Left lung (tissue), 4 donors: ENCODE measurements at regions not wholly inside any gene's neighbourhood (a gene's known extent, or its start where the extent isn't known, plus 50 kb on each side); places are given as distances from the start of the nearest gene placed in this dataset.

Source experiments
- ATAC-seq: fragments of 200-7000 bp; cut with Tn5 transposase; one replicate; pipeline ENCODE4 v1.9.1; 2020; ENCODE audit warnings: moderate library complexity
- DNase-seq, 4 donors: peaks; one replicate each; pipeline ENCODE4 v3.0.0-alpha.2; 2013 to 2020
- H3K27ac ChIP-seq, 2 donors: fragments of 200-600 bp; sonication (generic) in 1 of 2; one replicate each; pipeline versions ENCODE4 v1.5.0 to v1.8.0; 2020 to 2021
- H3K27me3 ChIP-seq, 2 donors: fragments of 200-600 bp; sonication (generic) in 1 of 2; one replicate each; pipeline versions ENCODE4 v1.5.0 to v1.8.0; 2020 to 2021
- H3K36me3 ChIP-seq, 2 donors: fragments of 200-600 bp; sonication (generic) in 1 of 2; one replicate each; pipeline versions ENCODE4 v1.5.0 to v1.8.0; 2020 to 2021
- H3K4me1 ChIP-seq, 2 donors: fragments of 200-600 bp; one replicate each; pipeline ENCODE4 v1.8.0; 2021
- H3K4me3 ChIP-seq, 2 donors: fragments of 200-600 bp; sonication (generic) in 1 of 2; one replicate each; pipeline versions ENCODE4 v1.5.0 to v1.8.0; 2020 to 2021; ENCODE audit warnings: mild to moderate bottlenecking in 1 of 2
- H3K9me3 ChIP-seq, 2 donors: fragments of 200-600 bp; sonication (generic) in 1 of 2; one replicate each; pipeline versions ENCODE4 v1.5.0 to v1.8.0; 2020 to 2021
- intact Hi-C, 2 donors: fragments of 100-400 bp; cut with DNase I; formaldehyde crosslinking; loops; one replicate each; pipeline versions ENCODE4 v1.11.2 to v1.14.2; 2022
- TF ChIP-seq, protein P1 (sequence below), 2 donors: fragments of 200-600 bp; sonication (generic) in 1 of 2; IDR thresholded peaks; one replicate each; pipeline versions ENCODE4 v1.5.0 to v1.8.0; 2021; ENCODE audit warnings: antibody characterized with exemption in 2 of 2
- donor health status: DM: no; HTN: yes; CAD: no.
- donor health status: DM: no; HTN: no; CAD: no.

GRCh38 chr5:179487145-179487544, 63.2 kb upstream of the RUFY1 start:
- peaks cover 0 to 17% of the 10 kb centered on the region in 2 donors for H3K27me3 ChIP-seq
- no peaks in the 10 kb centered on the region for H3K4me1 ChIP-seq
- H3K36me3 ChIP-seq, result no peaks in the 10 kb centered on the region
- TF ChIP-seq, protein P1, sequence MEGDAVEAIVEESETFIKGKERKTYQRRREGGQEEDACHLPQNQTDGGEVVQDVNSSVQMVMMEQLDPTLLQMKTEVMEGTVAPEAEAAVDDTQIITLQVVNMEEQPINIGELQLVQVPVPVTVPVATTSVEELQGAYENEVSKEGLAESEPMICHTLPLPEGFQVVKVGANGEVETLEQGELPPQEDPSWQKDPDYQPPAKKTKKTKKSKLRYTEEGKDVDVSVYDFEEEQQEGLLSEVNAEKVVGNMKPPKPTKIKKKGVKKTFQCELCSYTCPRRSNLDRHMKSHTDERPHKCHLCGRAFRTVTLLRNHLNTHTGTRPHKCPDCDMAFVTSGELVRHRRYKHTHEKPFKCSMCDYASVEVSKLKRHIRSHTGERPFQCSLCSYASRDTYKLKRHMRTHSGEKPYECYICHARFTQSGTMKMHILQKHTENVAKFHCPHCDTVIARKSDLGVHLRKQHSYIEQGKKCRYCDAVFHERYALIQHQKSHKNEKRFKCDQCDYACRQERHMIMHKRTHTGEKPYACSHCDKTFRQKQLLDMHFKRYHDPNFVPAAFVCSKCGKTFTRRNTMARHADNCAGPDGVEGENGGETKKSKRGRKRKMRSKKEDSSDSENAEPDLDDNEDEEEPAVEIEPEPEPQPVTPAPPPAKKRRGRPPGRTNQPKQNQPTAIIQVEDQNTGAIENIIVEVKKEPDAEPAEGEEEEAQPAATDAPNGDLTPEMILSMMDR (IDR thresholded peaks at IDR 0.05), result no peak
- no peak overlapping the region for H3K27ac ChIP-seq
- no peak overlapping the region for H3K4me3 ChIP-seq
- H3K9me3 ChIP-seq, result no peaks in the 10 kb centered on the region
- no peak for ATAC-seq
- intact Hi-C loops, result no loop called here
- DNase-seq, result no peak

- ATAC-seq, result no peak
- Histone ChIP-seq H3K36me3 (no peaks in the 10 kb centered on the region), H3K27ac (no peak overlapping the region), H3K9me3 (no peaks in the 10 kb centered on the region), H3K4me3 (no peak overlapping the region), H3K4me1 (no peaks in the 10 kb centered on the region), H3K27me3 (peaks cover 0 to 17% of the 10 kb centered on the region in 2 donors)
- intact Hi-C loops, result no loop called here
- TF ChIP-seq, protein P1 (IDR thresholded peaks at IDR 0.05), result no peak
- DNase-seq, result peak in 1 of 4 donors; percentile 48
These were observed 63.7 kb upstream of the RUFY1 start for GRCh38 chr5:179486596-179487051.

DNA sequence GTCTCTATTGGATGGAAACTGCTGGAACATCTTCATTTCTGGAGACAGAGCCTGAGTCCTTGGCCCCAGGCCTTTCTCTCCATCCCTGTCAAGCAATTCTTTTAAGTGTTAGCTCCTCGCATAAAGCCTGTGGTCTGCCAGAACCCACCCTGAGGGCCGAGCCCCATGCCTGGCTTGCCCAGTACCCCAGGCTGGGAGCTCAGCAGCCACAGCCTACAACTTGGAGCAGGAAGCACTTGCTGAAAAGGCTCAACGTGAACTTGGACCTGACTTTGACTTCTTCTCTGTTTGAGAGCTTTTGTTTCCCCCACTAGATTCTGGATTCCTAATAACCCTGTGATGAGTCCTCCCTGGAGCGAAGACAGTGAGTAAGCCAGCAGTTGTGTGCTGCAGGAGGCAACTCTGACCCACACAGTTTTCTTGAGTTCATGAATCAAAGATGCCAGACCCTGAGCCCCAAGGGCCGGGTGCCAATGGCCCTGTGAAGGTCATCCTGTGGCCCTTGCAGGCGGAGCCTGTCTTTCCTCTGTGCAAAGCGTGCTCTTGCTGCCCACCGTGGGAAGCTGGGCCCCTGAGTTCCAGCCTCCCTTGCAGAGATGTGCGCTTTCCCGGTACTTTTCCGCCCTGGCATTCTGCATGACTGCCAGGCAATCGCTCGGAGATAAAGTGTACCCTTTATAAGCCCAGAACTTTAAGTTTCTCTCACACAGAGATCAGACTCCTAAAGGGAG, 64.3 kb upstream of the RUFY1 start:
- peak in 1 of 4 donors; percentile 47 for DNase-seq
- TF ChIP-seq, protein P1 (IDR thresholded peaks at IDR 0.05), result no peak
- Histone ChIP-seq H3K9me3 (no peaks in the 10 kb centered on the region), H3K27ac (no peak overlapping the region), H3K4me1 (no peaks in the 10 kb centered on the region), H3K4me3 (no peak overlapping the region), H3K36me3 (no peaks in the 10 kb centered on the region), H3K27me3 (peaks cover 0 to 17% of the 10 kb centered on the region in 2 donors)
- no peak for ATAC-seq
- intact Hi-C loops, result no loop called here

GRCh38 chr5:179484761-179485160, 65.6 kb upstream of the RUFY1 start:
- ATAC-seq (no peak), DNase-seq (peak in 1 of 4 donors; percentile 68)
- H3K36me3 ChIP-seq, result no peaks in the 10 kb centered on the region
- H3K4me1 ChIP-seq, result no peaks in the 10 kb centered on the region
- TF ChIP-seq, protein P1 (IDR thresholded peaks at IDR 0.05), result no peak
- intact Hi-C loops, result no loop called here
- no peak overlapping the region for H3K4me3 ChIP-seq
- no peak overlapping the region for H3K27ac ChIP-seq
- no peaks in the 10 kb centered on the region for H3K9me3 ChIP-seq
- H3K27me3 ChIP-seq, result peaks cover 0 to 17% of the 10 kb centered on the region in 2 donors

GRCh38 chr5:179484201-179484600, 66.2 kb upstream of the RUFY1 start:
- TF ChIP-seq, protein P1 (IDR thresholded peaks at IDR 0.05), result no peak
- DNase-seq (peak in 1 of 4 donors; percentile 42), ATAC-seq (no peak)
- intact Hi-C loops, result no loop called here
- Histone ChIP-seq H3K9me3 (no peaks in the 10 kb centered on the region), H3K36me3 (no peaks in the 10 kb centered on the region), H3K4me3 (no peak overlapping the region), H3K27me3 (peaks cover 0 to 17% of the 10 kb centered on the region in 2 donors), H3K27ac (no peak overlapping the region), H3K4me1 (no peaks in the 10 kb centered on the region)
